Mammary epithelial cell (primary cell): ENCODE measurements at regions not wholly inside any gene's neighbourhood (a gene's known extent, or its start where the extent isn't known, plus 50 kb on each side); places are given as distances from the start of the nearest gene placed in this dataset.

Experiments used
- CTCF ChIP-seq, 2 donors: IDR thresholded peaks in 1 of 2; conservative IDR thresholded peaks in 1 of 2; 2 replicates each; pipeline ENCODE4 v1.5.1; 2011 to 2012; ENCODE audit warnings: inconsistent platforms in 2 of 2, low read length in 2 of 2, mild to moderate bottlenecking in 2 of 2, control low read depth in 1 of 2, low read depth in 1 of 2; ENCODE audit not compliant: insufficient read depth in 1 of 2; ENCODE audit errors: extremely low read depth in 1 of 2
- EZH2 ChIP-seq: IDR thresholded peaks from 2 replicates; pipeline ENCODE4 v1.6.1; 2012; ENCODE audit warnings: low read length, inconsistent platforms, borderline replicate concordance

- TF ChIP-seq CTCF (conservative IDR thresholded peaks at IDR 0.05 in 1 of 2, IDR thresholded peaks at IDR 0.05 in 1 of 2; ENCODE audit: extremely low read depth in 1 of 2, insufficient read depth in 1 of 2, low read depth in 1 of 2, low read length in 2 of 2) (no peak), EZH2 (no peak)
Measured at GRCh38 chr10:61089251-61089650, 145.3 kb upstream of the RHOBTB1 start.
